GM23338 (cell line): ENCODE measurements at regions not wholly inside any gene's neighbourhood (a gene's known extent, or its start where the extent isn't known, plus 50 kb on each side); places are given as distances from the start of the nearest gene placed in this dataset.

Experiments used
- ATAC-seq: fragments of 200-7000 bp; cut with Tn5 transposase; 3 replicates; pipeline ENCODE4 v1.9.1; 2020
- DNase-seq: peaks from one replicate; pipeline ENCODE4 v3.0.0-alpha.2; 2015; ENCODE audit warnings: low spot score
- H2AFZ ChIP-seq: fragments of 200-600 bp; sonication (generic); 2 replicates; pipeline ENCODE4 v1.8.0; 2016; ENCODE audit warnings: antibody characterized with exemption, mild to moderate bottlenecking, moderate library complexity
- H3F3A ChIP-seq: fragments of 200-600 bp; sonication (generic); replicated peaks from 2 replicates; pipeline ENCODE4 v1.8.0; 2017; ENCODE audit warnings: antibody characterized with exemption, mixed run types, low read depth
- H3K27ac ChIP-seq: fragments of 200-600 bp; sonication (generic); 2 replicates; pipeline ENCODE4 v1.6.1; 2016; ENCODE audit warnings: low read depth
- H3K27me3 ChIP-seq: fragments of 200-600 bp; sonication (generic); 2 replicates; pipeline ENCODE4 v1.8.0; 2016; ENCODE audit warnings: mild to moderate bottlenecking, mixed run types, moderate library complexity; ENCODE audit not compliant: insufficient read depth
- H3K36me3 ChIP-seq: fragments of 200-600 bp; sonication (generic); 2 replicates; pipeline ENCODE4 v1.8.0; 2016; ENCODE audit warnings: mild to moderate bottlenecking; ENCODE audit not compliant: insufficient read depth
- H3K4me1 ChIP-seq: fragments of 200-600 bp; sonication (generic); 2 replicates; pipeline ENCODE4 v1.8.0; 2016; ENCODE audit warnings: mild to moderate bottlenecking, moderate library complexity; ENCODE audit not compliant: insufficient read depth
- H3K4me2 ChIP-seq: fragments of 200-600 bp; sonication (generic); 2 replicates; pipeline ENCODE4 v1.7.1; 2017; ENCODE audit warnings: mixed run types
- H3K4me3 ChIP-seq: fragments of 200-600 bp; sonication (generic); 2 replicates; pipeline ENCODE4 v1.6.1; 2016; ENCODE audit warnings: mixed run types
- H3K79me2 ChIP-seq: fragments of 200-600 bp; sonication (generic); replicated peaks from 2 replicates; pipeline ENCODE4 v1.8.0; 2017; ENCODE audit warnings: mild to moderate bottlenecking; ENCODE audit not compliant: insufficient read depth
- H3K9me2 ChIP-seq: fragments of 200-600 bp; sonication (generic); 2 replicates; pipeline ENCODE4 v1.8.0; 2017; ENCODE audit not compliant: insufficient read depth
- H4K20me1 ChIP-seq: fragments of 200-600 bp; sonication (generic); replicated peaks from 2 replicates; pipeline ENCODE4 v1.8.0; 2017; ENCODE audit warnings: mild to moderate bottlenecking; ENCODE audit not compliant: insufficient read depth
- H3K27ac Mint-ChIP-seq: 2 replicates; pipeline ENCODE4 v1.8.0; 2020; ENCODE audit warnings: inconsistent platforms, mild to moderate bottlenecking, moderate library complexity, mixed read lengths
- H3K27me3 Mint-ChIP-seq: 3 replicates; pipeline ENCODE4 v1.8.0; 2022; ENCODE audit warnings: low read depth, mild to moderate bottlenecking, moderate library complexity, mixed read lengths, inconsistent platforms; ENCODE audit not compliant: insufficient read depth, poor library complexity
- H3K36me3 Mint-ChIP-seq: 3 replicates; pipeline ENCODE4 v1.8.0; 2021; ENCODE audit warnings: low read depth, mild to moderate bottlenecking, inconsistent platforms, moderate library complexity, mixed read lengths
- H3K4me1 Mint-ChIP-seq: 3 replicates; pipeline ENCODE4 v1.8.0; 2020; ENCODE audit warnings: mild to moderate bottlenecking, inconsistent platforms, mixed read lengths
- H3K4me3 Mint-ChIP-seq: 3 replicates; pipeline ENCODE4 v1.8.0; 2021; ENCODE audit warnings: moderate library complexity, mild to moderate bottlenecking, inconsistent platforms, mixed read lengths
- H3K9me3 Mint-ChIP-seq: 3 replicates; pipeline ENCODE4 v1.8.0; 2020; ENCODE audit warnings: moderate library complexity, mild to moderate bottlenecking, inconsistent platforms, mixed read lengths
- CREB1 ChIP-seq: fragments of 250-450 bp; sonication (Bioruptor Pico); IDR thresholded peaks from 2 replicates; pipeline ENCODE4 v1.5.0; 2020; ENCODE audit warnings: low read depth, mild to moderate bottlenecking, moderate library complexity
- CTCF ChIP-seq, 2 experiments: fragments of 200-600 bp in 1 of 2; sonication (generic) in 1 of 2; conservative IDR thresholded peaks; 2 replicates each; pipeline versions ENCODE4 v1.5.1 to v1.6.1; 2016 to 2017; ENCODE audit warnings: antibody characterized with exemption in 2 of 2, low read depth in 2 of 2, mild to moderate bottlenecking in 2 of 2, moderate library complexity in 1 of 2
- ETS1 ChIP-seq: IDR thresholded peaks from 2 replicates; pipeline ENCODE4 v1.6.1; 2016; ENCODE audit warnings: antibody characterized with exemption
- EZH2 ChIP-seq: fragments of 200-600 bp; sonication (generic); IDR thresholded peaks from one replicate; pipeline ENCODE4 v1.8.0; 2017; ENCODE audit warnings: antibody characterized with exemption, mild to moderate bottlenecking, low read depth; ENCODE audit not compliant: unreplicated experiment
- EZH2phosphoT487 ChIP-seq: fragments of 200-600 bp; sonication (generic); IDR thresholded peaks from one replicate; pipeline ENCODE4 v1.8.1; 2018; ENCODE audit warnings: antibody characterized with exemption; ENCODE audit not compliant: unreplicated experiment
- JUNB ChIP-seq: IDR thresholded peaks from one replicate; pipeline ENCODE4 v1.6.1; 2016; ENCODE audit warnings: antibody characterized with exemption; ENCODE audit not compliant: unreplicated experiment
- NANOG ChIP-seq: IDR thresholded peaks from 2 replicates; pipeline ENCODE4 v1.6.1; 2016; ENCODE audit warnings: antibody characterized with exemption, borderline replicate concordance
- POLR2AphosphoS5 ChIP-seq: IDR thresholded peaks from 2 replicates; pipeline ENCODE4 v1.6.1; 2016; ENCODE audit warnings: antibody characterized with exemption, low read depth
- STAT1 ChIP-seq: IDR thresholded peaks from one replicate; pipeline ENCODE4 v1.6.1; 2016; ENCODE audit warnings: antibody characterized with exemption; ENCODE audit not compliant: unreplicated experiment
- ZNF114 ChIP-seq: fragments of 250-450 bp; sonication (Bioruptor Pico); IDR thresholded peaks from 2 replicates; pipeline ENCODE4 v1.5.0; 2020; ENCODE audit warnings: mild to moderate bottlenecking, moderate library complexity
- ZNF331 ChIP-seq: fragments of 250-450 bp; sonication (Bioruptor Pico); IDR thresholded peaks from 2 replicates; pipeline ENCODE4 v1.5.0; 2020; ENCODE audit warnings: low read depth, mild to moderate bottlenecking, moderate library complexity

GRCh38 chr1:229810140-229810539, 184.1 kb downstream of the URB2 start (continued):
- no peak for TF ChIP-seq CREB1 (CRISPR knock-in tag)
- no peak for TF ChIP-seq POLR2AphosphoS5

- no peak overlapping the region for H3K4me3 Mint-ChIP-seq
- H3K27me3 Mint-ChIP-seq = peaks cover 3% of the 10 kb centered on the region
- no peaks in the 10 kb centered on the region for H3K36me3 ChIP-seq
- no peaks in the 10 kb centered on the region for H3K27me3 ChIP-seq
- H3K36me3 Mint-ChIP-seq = peaks cover 4% of the 10 kb centered on the region; the same call in 2 of the 3 replicates
- no peaks in the 10 kb centered on the region for H3K79me2 ChIP-seq
- H4K20me1 ChIP-seq = no peaks in the 10 kb centered on the region
- no peaks in the 10 kb centered on the region for H3F3A ChIP-seq
- H3K9me3 Mint-ChIP-seq = peaks cover 14% of the 10 kb centered on the region
- no peak overlapping the region for H2AFZ ChIP-seq
- H3K4me1 ChIP-seq = peaks cover 3% of the 10 kb centered on the region; the same call in 1 of the 2 replicates
- no peak overlapping the region for H3K4me2 ChIP-seq
- no peak overlapping the region for H3K27ac ChIP-seq
- H3K4me1 Mint-ChIP-seq = peaks cover 9% of the 10 kb centered on the region
- no peak for ATAC-seq
- no peak overlapping the region for H3K27ac Mint-ChIP-seq
- no peak overlapping the region for H3K4me3 ChIP-seq
- no peak for DNase-seq
- TF ChIP-seq JUNB (no peak), EZH2 (no peak), CTCF (conservative IDR thresholded peaks at IDR 0.05; ENCODE audit: low read depth in 2 of 2) (no peak), EZH2phosphoT487 (no peak), ZNF331 (CRISPR knock-in tag) (no peak), NANOG (no peak), ETS1 (no peak), STAT1 (no peak), CREB1 (CRISPR knock-in tag) (no peak), ZNF114 (CRISPR knock-in tag) (no peak), POLR2AphosphoS5 (no peak)
- 0 out of 2 replicates have a peak, but pooled peaks cover 3% of the 10 kb centered on the region for H3K9me2 ChIP-seq
These were observed 184.9 kb downstream of the URB2 start for GRCh38 chr1:229810961-229811360.

- H3K36me3 Mint-ChIP-seq = peaks cover 4% of the 10 kb centered on the region; the same call in 2 of the 3 replicates
- TF ChIP-seq ZNF331 (CRISPR knock-in tag) = no peak
- no peak overlapping the region for H3K27ac ChIP-seq
- H2AFZ ChIP-seq = 0 out of 2 replicates have a peak overlapping the region, but pooled peaks have one; percentile 59
- H3K4me3 Mint-ChIP-seq = no peak overlapping the region
- H3K4me1 ChIP-seq = peaks cover 3% of the 10 kb centered on the region; the same call in 1 of the 2 replicates
- H3K4me2 ChIP-seq = no peak overlapping the region
- no peaks in the 10 kb centered on the region for H3K27me3 ChIP-seq
- no peaks in the 10 kb centered on the region for H3K36me3 ChIP-seq
- ATAC-seq = no peak
- 0 out of 2 replicates have a peak, but pooled peaks cover 3% of the 10 kb centered on the region for H3K9me2 ChIP-seq
- no peaks in the 10 kb centered on the region for H3K27me3 Mint-ChIP-seq
- no peak overlapping the region for H3K4me3 ChIP-seq
- H3K27ac Mint-ChIP-seq = no peak overlapping the region
- H4K20me1 ChIP-seq = no peaks in the 10 kb centered on the region
- peaks cover 12% of the 10 kb centered on the region for H3K9me3 Mint-ChIP-seq
- H3K79me2 ChIP-seq = no peaks in the 10 kb centered on the region
- no peaks in the 10 kb centered on the region for H3F3A ChIP-seq
- no peak for DNase-seq
- peaks cover 14% of the 10 kb centered on the region for H3K4me1 Mint-ChIP-seq
These were observed 186.1 kb downstream of the URB2 start for GRCh38 chr1:229812148-229812547.
